Vagina (tissue), 2 donors: ENCODE measurements at regions not wholly inside any gene's neighbourhood (a gene's known extent, or its start where the extent isn't known, plus 50 kb on each side); places are given as distances from the start of the nearest gene placed in this dataset.

Experiments
- DNase-seq, 2 donors: peaks; one replicate each; pipeline ENCODE4 v3.0.0-alpha.2; 2017; ENCODE audit errors: extremely low spot score in 2 of 2
- H3K27ac ChIP-seq: fragments of 200-600 bp; sonication (generic); one replicate; pipeline ENCODE4 v1.5.1; 2019
- H3K27me3 ChIP-seq: fragments of 200-600 bp; sonication (generic); one replicate; pipeline ENCODE4 v1.5.1; 2019
- H3K36me3 ChIP-seq, 2 donors: fragments of 200-600 bp; sonication (generic); one replicate each; pipeline ENCODE4 v1.5.1; 2017 to 2019
- H3K4me1 ChIP-seq: fragments of 200-600 bp; sonication (generic); one replicate; pipeline ENCODE4 v1.5.1; 2019
- H3K4me3 ChIP-seq, 2 donors: fragments of 200-600 bp; sonication (generic); 1 replicate in 1 of 2; 2 replicates in 1 of 2; pipeline ENCODE4 v1.5.1; 2016 to 2019
- H3K9me3 ChIP-seq: fragments of 200-600 bp; sonication (generic); one replicate; pipeline ENCODE4 v1.5.1; 2019
- CTCF ChIP-seq, 3 experiments: fragments of 450-650 bp in 2 of 3; fragments of 200-600 bp in 1 of 3; sonication (generic) in 1 of 3; IDR thresholded peaks; one replicate each; pipeline ENCODE4 v1.5.1; 2017 to 2019; ENCODE audit warnings: antibody characterized with exemption in 3 of 3, mild to moderate bottlenecking in 2 of 3, moderate library complexity in 2 of 3
- POLR2A ChIP-seq, 2 donors: fragments of 450-650 bp; IDR thresholded peaks; one replicate each; pipeline ENCODE4 v1.6.1; 2017; ENCODE audit warnings: antibody characterized with exemption in 2 of 2, mild to moderate bottlenecking in 2 of 2, moderate library complexity in 2 of 2
- POLR2AphosphoS5 ChIP-seq, 2 donors: sonication (generic); formaldehyde crosslinking; IDR thresholded peaks; one replicate each; pipeline ENCODE4 v1.9.0; 2017; ENCODE audit warnings: antibody characterized with exemption in 2 of 2, mild to moderate bottlenecking in 2 of 2, low read depth in 1 of 2; ENCODE audit not compliant: insufficient read depth in 1 of 2
- intact Hi-C: fragments of 100-400 bp; cut with DNase I; formaldehyde crosslinking; loops from one replicate; pipeline ENCODE4 v1.15.1; 2023

DNA sequence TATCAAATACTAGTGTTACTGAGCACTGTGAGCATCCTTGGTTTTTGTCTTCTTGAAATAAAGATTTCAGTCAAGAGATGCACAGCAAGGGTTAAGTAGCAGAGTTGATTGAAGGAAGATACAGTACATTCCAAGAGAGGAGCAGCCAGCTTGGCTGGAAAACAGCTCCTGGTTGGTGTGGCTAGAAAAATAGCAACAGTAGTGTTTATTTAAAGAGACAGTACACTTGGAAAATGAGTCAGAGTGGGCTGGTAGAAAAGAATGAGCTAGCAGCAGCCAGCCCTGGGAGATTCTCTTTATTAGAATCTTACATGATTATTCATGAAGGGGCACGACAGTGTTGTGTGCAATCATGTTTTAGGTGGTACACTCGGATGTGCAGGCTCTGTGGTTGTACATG is 1016.4 kb upstream of the SORCS1 start:
- no peak overlapping the region for H3K27ac ChIP-seq
- H3K4me3 ChIP-seq = no peak overlapping the region
- DNase-seq = no peak
- H3K4me1 ChIP-seq = no peaks in the 10 kb centered on the region
- H3K36me3 ChIP-seq = no peaks in the 10 kb centered on the region
- no peaks in the 10 kb centered on the region for H3K27me3 ChIP-seq
- intact Hi-C loops = no loop called here
- H3K9me3 ChIP-seq = no peaks in the 10 kb centered on the region
- no peak for TF ChIP-seq POLR2A (IDR thresholded peaks at IDR 0.05)
- no peak for TF ChIP-seq CTCF (IDR thresholded peaks at IDR 0.05)
- no peak for TF ChIP-seq POLR2AphosphoS5 (IDR thresholded peaks at IDR 0.05; ENCODE audit: insufficient read depth in 1 of 2, low read depth in 1 of 2)

GRCh38 chr10:108169846-108170245 is 1005.3 kb upstream of the SORCS1 start:
- H3K27me3 ChIP-seq = no peaks in the 10 kb centered on the region
- intact Hi-C loops = no loop called here

GRCh38 chr10:108167766-108168165 is 1003.3 kb upstream of the SORCS1 start:
- Histone ChIP-seq H3K27ac (no peak overlapping the region), H3K36me3 (no peaks in the 10 kb centered on the region), H3K4me3 (no peak overlapping the region), H3K4me1 (no peaks in the 10 kb centered on the region), H3K27me3 (no peaks in the 10 kb centered on the region), H3K9me3 (no peaks in the 10 kb centered on the region)
- intact Hi-C loops = no loop called here
- no peak for DNase-seq
- TF ChIP-seq POLR2A (IDR thresholded peaks at IDR 0.05) = no peak

More at GRCh38 chr10:108169846-108170245, 1005.3 kb upstream of the SORCS1 start:
- no peak overlapping the region for H3K4me3 ChIP-seq
- H3K27ac ChIP-seq = no peak overlapping the region
- no peaks in the 10 kb centered on the region for H3K4me1 ChIP-seq
- no peak for DNase-seq
- no peaks in the 10 kb centered on the region for H3K9me3 ChIP-seq
- TF ChIP-seq CTCF (IDR thresholded peaks at IDR 0.05) (no peak), POLR2A (IDR thresholded peaks at IDR 0.05) (no peak), POLR2AphosphoS5 (IDR thresholded peaks at IDR 0.05; ENCODE audit: insufficient read depth in 1 of 2, low read depth in 1 of 2) (no peak)
- no peaks in the 10 kb centered on the region for H3K36me3 ChIP-seq

GRCh38 chr10:108166401-108166800 is 1001.9 kb upstream of the SORCS1 start:
- no peak for DNase-seq
- TF ChIP-seq POLR2A (IDR thresholded peaks at IDR 0.05) (no peak), POLR2AphosphoS5 (IDR thresholded peaks at IDR 0.05; ENCODE audit: insufficient read depth in 1 of 2, low read depth in 1 of 2) (no peak), CTCF (IDR thresholded peaks at IDR 0.05) (no peak)
- Histone ChIP-seq H3K9me3 (no peaks in the 10 kb centered on the region), H3K27me3 (no peaks in the 10 kb centered on the region), H3K36me3 (no peaks in the 10 kb centered on the region), H3K4me3 (no peak overlapping the region), H3K4me1 (no peaks in the 10 kb centered on the region), H3K27ac (no peak overlapping the region)
- intact Hi-C loops = no loop called here

DNA sequence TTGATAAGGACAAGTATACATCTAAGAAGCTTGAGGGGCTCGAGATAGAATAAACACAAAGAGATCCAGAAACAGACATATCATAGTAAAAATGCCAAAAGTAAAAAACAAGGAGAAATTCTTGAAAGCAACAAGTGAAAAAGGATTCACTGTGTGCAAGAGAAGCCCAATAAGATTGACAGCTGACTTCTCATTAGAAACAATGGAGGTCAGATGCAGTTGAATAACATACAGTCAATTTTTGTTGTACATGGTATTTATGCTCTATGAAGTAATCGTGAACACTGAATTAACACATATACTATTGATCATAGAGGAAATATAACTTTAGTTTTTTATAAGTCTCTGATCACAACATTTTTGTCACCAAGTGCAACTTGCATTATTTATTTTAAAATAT is 982.8 kb upstream of the SORCS1 start:
- Histone ChIP-seq H3K4me3 (no peak overlapping the region), H3K27me3 (no peaks in the 10 kb centered on the region), H3K27ac (no peak overlapping the region), H3K4me1 (no peaks in the 10 kb centered on the region), H3K36me3 (no peaks in the 10 kb centered on the region), H3K9me3 (no peaks in the 10 kb centered on the region)
- intact Hi-C loops = no loop called here
- no peak for DNase-seq
- no peak for TF ChIP-seq POLR2AphosphoS5 (IDR thresholded peaks at IDR 0.05; ENCODE audit: insufficient read depth in 1 of 2, low read depth in 1 of 2)
- no peak for TF ChIP-seq POLR2A (IDR thresholded peaks at IDR 0.05)
- TF ChIP-seq CTCF (IDR thresholded peaks at IDR 0.05) = no peak

DNA sequence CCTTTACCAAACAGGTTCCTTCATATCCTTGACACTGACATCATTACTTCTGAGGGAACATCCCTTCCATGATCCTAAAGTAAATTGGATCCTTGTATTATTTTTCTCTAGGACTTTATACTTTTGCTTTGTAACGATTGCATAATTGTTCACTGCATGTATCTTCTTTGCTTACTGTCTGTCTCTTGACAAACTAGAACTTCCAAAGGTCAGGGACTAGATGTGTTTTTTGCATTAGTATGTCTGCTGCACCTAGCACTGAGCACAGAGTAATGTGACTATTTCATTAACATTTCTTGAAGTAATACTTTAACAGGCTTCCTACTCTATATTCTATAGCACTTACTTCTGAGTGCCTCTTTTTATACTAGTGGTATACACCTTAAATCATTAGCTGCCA is 976.6 kb upstream of the SORCS1 start:
- Histone ChIP-seq H3K27me3 (no peaks in the 10 kb centered on the region), H3K9me3 (no peaks in the 10 kb centered on the region), H3K4me3 (no peak overlapping the region), H3K4me1 (no peaks in the 10 kb centered on the region), H3K36me3 (no peaks in the 10 kb centered on the region), H3K27ac (no peak overlapping the region)
- DNase-seq = no peak
- intact Hi-C loops = no loop called here
- TF ChIP-seq CTCF (IDR thresholded peaks at IDR 0.05) (no peak), POLR2A (IDR thresholded peaks at IDR 0.05) (no peak)
